ENCODE measurements at regions not wholly inside any gene's neighbourhood (a gene's known extent, or its start where the extent isn't known, plus 50 kb on each side); places are given as distances from the start of the nearest gene placed in this dataset.

GRCh38 chr6:104527761-104528415 is 331.8 kb downstream of the HACE1 start:
- ATAC-seq: peak in 1 of 2 donors; percentile 55
- intact Hi-C loops (cut with DNase I): no loop called here
- DNase-seq: no peak

GRCh38 chr6:104527311-104527710 is 332.4 kb downstream of the HACE1 start:
- intact Hi-C loops (cut with DNase I): no loop called here
- ATAC-seq: peak in 1 of 2 donors; percentile 16

GRCh38 chr6:104526376-104526775 is 333.3 kb downstream of the HACE1 start:
- intact Hi-C loops (cut with DNase I): no loop called here
- ATAC-seq (peak in 1 of 2 donors; percentile 27), DNase-seq (no peak)

More at GRCh38 chr6:104527311-104527710, 332.4 kb downstream of the HACE1 start:
- DNase-seq: no peak

GRCh38 chr6:104525677-104526322 is 333.9 kb downstream of the HACE1 start:
- DNase-seq (peak; percentile 74), ATAC-seq (peak; percentile 71 to 94)
- intact Hi-C loops (cut with DNase I): no loop called here

GRCh38 chr6:104522533-104522932 is 337.2 kb downstream of the HACE1 start:
- intact Hi-C loops (cut with DNase I): no loop called here
- DNase-seq (no peak), ATAC-seq (no peak)

GRCh38 chr6:104521176-104521575 is 338.5 kb downstream of the HACE1 start:
- ATAC-seq (no peak), DNase-seq (no peak)
- intact Hi-C loops (cut with DNase I): no loop called here

GRCh38 chr6:104519566-104519965 is 340.2 kb downstream of the HACE1 start:
- intact Hi-C loops (cut with DNase I): no loop called here
- ATAC-seq (no peak), DNase-seq (no peak)

GRCh38 chr6:104509355-104509754 is 350.4 kb downstream of the HACE1 start:
- ATAC-seq (no peak), DNase-seq (no peak)
- intact Hi-C loops (cut with DNase I): no loop called here

- intact Hi-C loops (cut with DNase I): no loop called here
- ATAC-seq (no peak), DNase-seq (no peak)
These were observed 353.3 kb downstream of the HACE1 start for GRCh38 chr6:104506429-104506828.

GRCh38 chr6:104505838-104506237 is 353.9 kb downstream of the HACE1 start:
- ATAC-seq: no peak
- DNase-seq: no peak
- intact Hi-C loops (cut with DNase I): no loop called here

GRCh38 chr6:104500265-104500664 is 359.5 kb downstream of the HACE1 start:
- DNase-seq (no peak), ATAC-seq (no peak)
- intact Hi-C loops (cut with DNase I): no loop called here

GRCh38 chr6:104486035-104486434 is 373.7 kb downstream of the HACE1 start:
- ATAC-seq: no peak
- DNase-seq: no peak
- intact Hi-C loops (cut with DNase I): no loop called here

GRCh38 chr6:104484626-104485025 is 375.1 kb downstream of the HACE1 start:
- intact Hi-C loops (cut with DNase I): no loop called here
- DNase-seq: no peak
- ATAC-seq: no peak

GRCh38 chr6:104484191-104484590 is 375.5 kb downstream of the HACE1 start:
- DNase-seq: no peak
- no peak for ATAC-seq
- intact Hi-C loops (cut with DNase I): no loop called here

GRCh38 chr6:104483225-104483834 is 376.4 kb downstream of the HACE1 start:
- ATAC-seq (no peak), DNase-seq (no peak)
- intact Hi-C loops (cut with DNase I): no loop called here

GRCh38 chr6:104477569-104477968 is 382.1 kb downstream of the HACE1 start:
- intact Hi-C loops (cut with DNase I): no loop called here
- ATAC-seq (no peak), DNase-seq (no peak)

- intact Hi-C loops (cut with DNase I): no loop called here
- DNase-seq (no peak), ATAC-seq (no peak)
These were observed 386.7 kb downstream of the HACE1 start for GRCh38 chr6:104473021-104473429.

- ATAC-seq (no peak), DNase-seq (no peak)
- intact Hi-C loops (cut with DNase I): no loop called here
These were observed 387.5 kb downstream of the HACE1 start for GRCh38 chr6:104472021-104472901.

GRCh38 chr6:104466306-104466705 is 393.4 kb downstream of the HACE1 start:
- intact Hi-C loops (cut with DNase I): no loop called here
- DNase-seq (no peak), ATAC-seq (no peak)

All from left cardiac atrium (tissue), 4 donors.